ENCODE measurements at regions not wholly inside any gene's neighbourhood (a gene's known extent, or its start where the extent isn't known, plus 50 kb on each side); places are given as distances from the start of the nearest gene placed in this dataset.

DNA sequence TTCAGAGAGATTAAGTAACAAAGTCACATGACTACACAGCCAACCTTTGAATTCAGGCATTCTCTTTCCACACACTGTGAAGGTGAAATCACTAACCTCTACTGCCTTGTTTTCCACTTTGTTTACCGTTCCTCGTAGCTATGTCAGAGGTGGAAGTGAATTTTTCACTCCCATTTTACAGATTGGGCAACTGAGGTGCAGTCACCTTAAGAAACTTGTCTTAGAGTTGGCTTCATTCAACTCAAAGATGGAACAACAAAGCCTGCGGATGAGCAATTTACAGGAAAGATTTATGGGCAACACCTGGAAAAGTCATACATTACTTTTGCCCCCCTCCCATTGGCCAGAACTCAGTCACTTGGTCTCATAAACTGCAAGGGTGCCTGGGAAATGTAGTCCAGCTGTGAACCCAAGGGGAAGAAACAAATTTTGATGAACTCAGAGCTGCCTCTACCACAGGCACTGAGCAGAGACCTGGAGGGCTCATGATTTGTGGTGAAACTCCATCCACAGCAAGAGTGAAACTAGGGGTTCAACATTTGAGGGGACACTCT is 784.6 kb upstream of the EEF2KMT start:
- H3K9ac ChIP-seq (ENCODE audit: low read length) = no peak overlapping the region
- no peak overlapping the region for H3K4me2 ChIP-seq (ENCODE audit: low read length)
- TF ChIP-seq FOSL1 (IDR thresholded peaks at IDR 0.05; ENCODE audit: low read depth) (no peak), RAD21 (IDR thresholded peaks at IDR 0.05; ENCODE audit: low read depth) (no peak), EZH2 (IDR thresholded peaks at IDR 0.05) (no peak), JUND (IDR thresholded peaks at IDR 0.05) (no peak), EGR1 (IDR thresholded peaks at IDR 0.05; ENCODE audit: low read depth) (no peak), ATF3 (IDR thresholded peaks at IDR 0.05) (no peak), POLR2AphosphoS5 (IDR thresholded peaks at IDR 0.05; ENCODE audit: low read depth, low read length) (no peak), ELF1 (IDR thresholded peaks at IDR 0.05; ENCODE audit: borderline replicate concordance, low read depth) (no peak)
- TF ChIP-seq, protein P1, sequence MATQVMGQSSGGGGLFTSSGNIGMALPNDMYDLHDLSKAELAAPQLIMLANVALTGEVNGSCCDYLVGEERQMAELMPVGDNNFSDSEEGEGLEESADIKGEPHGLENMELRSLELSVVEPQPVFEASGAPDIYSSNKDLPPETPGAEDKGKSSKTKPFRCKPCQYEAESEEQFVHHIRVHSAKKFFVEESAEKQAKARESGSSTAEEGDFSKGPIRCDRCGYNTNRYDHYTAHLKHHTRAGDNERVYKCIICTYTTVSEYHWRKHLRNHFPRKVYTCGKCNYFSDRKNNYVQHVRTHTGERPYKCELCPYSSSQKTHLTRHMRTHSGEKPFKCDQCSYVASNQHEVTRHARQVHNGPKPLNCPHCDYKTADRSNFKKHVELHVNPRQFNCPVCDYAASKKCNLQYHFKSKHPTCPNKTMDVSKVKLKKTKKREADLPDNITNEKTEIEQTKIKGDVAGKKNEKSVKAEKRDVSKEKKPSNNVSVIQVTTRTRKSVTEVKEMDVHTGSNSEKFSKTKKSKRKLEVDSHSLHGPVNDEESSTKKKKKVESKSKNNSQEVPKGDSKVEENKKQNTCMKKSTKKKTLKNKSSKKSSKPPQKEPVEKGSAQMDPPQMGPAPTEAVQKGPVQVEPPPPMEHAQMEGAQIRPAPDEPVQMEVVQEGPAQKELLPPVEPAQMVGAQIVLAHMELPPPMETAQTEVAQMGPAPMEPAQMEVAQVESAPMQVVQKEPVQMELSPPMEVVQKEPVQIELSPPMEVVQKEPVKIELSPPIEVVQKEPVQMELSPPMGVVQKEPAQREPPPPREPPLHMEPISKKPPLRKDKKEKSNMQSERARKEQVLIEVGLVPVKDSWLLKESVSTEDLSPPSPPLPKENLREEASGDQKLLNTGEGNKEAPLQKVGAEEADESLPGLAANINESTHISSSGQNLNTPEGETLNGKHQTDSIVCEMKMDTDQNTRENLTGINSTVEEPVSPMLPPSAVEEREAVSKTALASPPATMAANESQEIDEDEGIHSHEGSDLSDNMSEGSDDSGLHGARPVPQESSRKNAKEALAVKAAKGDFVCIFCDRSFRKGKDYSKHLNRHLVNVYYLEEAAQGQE (IDR thresholded peaks at IDR 0.05; ENCODE audit: low read depth) = no peak
- DNase-seq (ENCODE audit: low read depth, low spot score) (no peak), ATAC-seq (no peak)
- H3K36me3 ChIP-seq (ENCODE audit: control insufficient read depth in 1 of 2, insufficient read depth in 2 of 2, low read length in 2 of 2) = no peaks in the 10 kb centered on the region
- H3K79me2 ChIP-seq (ENCODE audit: insufficient read depth, low read length) = no peaks in the 10 kb centered on the region
- H3K4me3 ChIP-seq (replicated peaks in 1 of 2; ENCODE audit: low read depth in 1 of 2, low read length in 2 of 2) = no peak overlapping the region
- no peak overlapping the region for H2AFZ ChIP-seq (ENCODE audit: low read depth, low read length, poor library complexity, severe bottlenecking)
- RAD21 ChIA-PET (ENCODE audit: low non-redundant PET in 1 of 2, low total read pairs in 2 of 2, uncharacterized antibody in 2 of 2, unreplicated experiment in 2 of 2) = no interaction called here
- H3K9me3 ChIP-seq (ENCODE audit: control insufficient read depth in 1 of 2, insufficient read depth in 1 of 2, low read depth in 1 of 2, low read length in 2 of 2) = peaks cover 0 to 5% of the 10 kb centered on the region in 2 experiments; a peak in 2 of 4 replicates
- no peaks in the 10 kb centered on the region for H3K9me2 ChIP-seq (ENCODE audit: insufficient read depth)
- H3K27ac ChIP-seq (ENCODE audit: low read depth, low read length) = no peak overlapping the region
- intact Hi-C loops (cut with micrococcal nuclease) = no loop called here
- CTCF ChIA-PET = no interaction called here
- H3K4me1 ChIP-seq (ENCODE audit: control insufficient read depth in 1 of 2, insufficient read depth in 2 of 2, low read length in 2 of 2) = no peaks in the 10 kb centered on the region
- POLR2A ChIA-PET = no interaction called here
- no TSS peak for BruUV-seq (replicated peaks)
- no peaks in the 10 kb centered on the region for H4K20me1 ChIP-seq (ENCODE audit: insufficient read depth)
- no peaks in the 10 kb centered on the region for H3K27me3 ChIP-seq (ENCODE audit: insufficient read depth, low read length)
